Peyer's patch (tissue), 4 donors: ENCODE measurements at regions not wholly inside any gene's neighbourhood (a gene's known extent, or its start where the extent isn't known, plus 50 kb on each side); places are given as distances from the start of the nearest gene placed in this dataset.

Source experiments
- DNase-seq, 3 donors: peaks; one replicate each; pipeline ENCODE4 v3.0.0-alpha.2; 2017 to 2019
- H3K27ac ChIP-seq, 4 donors: fragments of 200-600 bp; sonication (generic); one replicate each; pipeline ENCODE4 v1.5.1; 2016 to 2019
- H3K27me3 ChIP-seq, 2 donors: fragments of 200-600 bp; sonication (generic); one replicate each; pipeline ENCODE4 v1.5.1; 2019
- H3K36me3 ChIP-seq, 3 donors: fragments of 200-600 bp; sonication (generic); one replicate each; pipeline ENCODE4 v1.5.1; 2016 to 2019
- H3K4me1 ChIP-seq, 4 donors: fragments of 200-600 bp; sonication (generic); one replicate each; pipeline ENCODE4 v1.5.1; 2016 to 2019
- H3K4me3 ChIP-seq, 4 donors: fragments of 200-600 bp; sonication (generic); 1 replicate in 3 of 4; 2 replicates in 1 of 4; pipeline ENCODE4 v1.5.1; 2016 to 2019; ENCODE audit warnings: mild to moderate bottlenecking in 1 of 4
- H3K9me3 ChIP-seq, 4 donors: fragments of 200-600 bp; sonication (generic); one replicate each; pipeline ENCODE4 v1.5.1; 2016 to 2019; ENCODE audit warnings: mild to moderate bottlenecking in 1 of 4
- CTCF ChIP-seq, 6 experiments: fragments of 450-650 bp in 4 of 6; fragments of 200-600 bp in 2 of 6; sonication (generic) in 1 of 6; IDR thresholded peaks; one replicate each; pipeline ENCODE4 v1.5.1; 2017 to 2019; ENCODE audit warnings: antibody characterized with exemption in 6 of 6, mild to moderate bottlenecking in 3 of 6, moderate library complexity in 1 of 6
- POLR2A ChIP-seq, 2 donors: fragments of 450-650 bp; IDR thresholded peaks; one replicate each; pipeline ENCODE4 v1.5.1; 2017; ENCODE audit warnings: antibody characterized with exemption in 2 of 2, mild to moderate bottlenecking in 2 of 2, moderate library complexity in 2 of 2

- no peaks in the 10 kb centered on the region for H3K36me3 ChIP-seq
- no peaks in the 10 kb centered on the region for H3K9me3 ChIP-seq
- H3K27me3 ChIP-seq = no peaks in the 10 kb centered on the region
- no peaks in the 10 kb centered on the region for H3K4me1 ChIP-seq
- H3K27ac ChIP-seq = no peak overlapping the region
- no peak overlapping the region for H3K4me3 ChIP-seq
- no peak for DNase-seq
- TF ChIP-seq CTCF (IDR thresholded peaks at IDR 0.05) = no peak
- no peak for TF ChIP-seq POLR2A (IDR thresholded peaks at IDR 0.05)
Observed at GRCh38 chr3:66825375-66825774, 172.7 kb upstream of the KBTBD8 start.

- no peaks in the 10 kb centered on the region for H3K36me3 ChIP-seq
- no peaks in the 10 kb centered on the region for H3K4me1 ChIP-seq
- H3K4me3 ChIP-seq = no peak overlapping the region
- no peaks in the 10 kb centered on the region for H3K27me3 ChIP-seq
- TF ChIP-seq CTCF (IDR thresholded peaks at IDR 0.05) = no peak
- no peak for TF ChIP-seq POLR2A (IDR thresholded peaks at IDR 0.05)
- DNase-seq = no peak
- H3K9me3 ChIP-seq = no peaks in the 10 kb centered on the region
- no peak overlapping the region for H3K27ac ChIP-seq
Observed at GRCh38 chr3:66827726-66828125, 170.4 kb upstream of the KBTBD8 start.

- Histone ChIP-seq H3K4me1 (no peaks in the 10 kb centered on the region), H3K27ac (no peak overlapping the region), H3K9me3 (no peaks in the 10 kb centered on the region), H3K36me3 (no peaks in the 10 kb centered on the region), H3K4me3 (no peak overlapping the region), H3K27me3 (no peaks in the 10 kb centered on the region)
- DNase-seq = no peak
- TF ChIP-seq POLR2A (IDR thresholded peaks at IDR 0.05) (no peak), CTCF (IDR thresholded peaks at IDR 0.05) (no peak)
Observed at GRCh38 chr3:66828303-66828702, 169.8 kb upstream of the KBTBD8 start.

- no peaks in the 10 kb centered on the region for H3K4me1 ChIP-seq
- no peak for DNase-seq
Observed at GRCh38 chr3:66830301-66830700, 167.8 kb upstream of the KBTBD8 start.

GRCh38 chr3:66831931-66832330 lies 166.2 kb upstream of the KBTBD8 start:
- Histone ChIP-seq H3K4me1 (no peaks in the 10 kb centered on the region), H3K27me3 (no peaks in the 10 kb centered on the region), H3K27ac (no peak overlapping the region), H3K36me3 (no peaks in the 10 kb centered on the region), H3K4me3 (no peak overlapping the region), H3K9me3 (no peaks in the 10 kb centered on the region)
- no peak for DNase-seq
- TF ChIP-seq POLR2A (IDR thresholded peaks at IDR 0.05) (no peak), CTCF (IDR thresholded peaks at IDR 0.05) (no peak)

More at GRCh38 chr3:66830301-66830700, 167.8 kb upstream of the KBTBD8 start:
- Histone ChIP-seq H3K4me3 (no peak overlapping the region), H3K27ac (no peak overlapping the region), H3K27me3 (no peaks in the 10 kb centered on the region), H3K36me3 (no peaks in the 10 kb centered on the region), H3K9me3 (no peaks in the 10 kb centered on the region)
- TF ChIP-seq CTCF (IDR thresholded peaks at IDR 0.05) (no peak), POLR2A (IDR thresholded peaks at IDR 0.05) (no peak)
